NB4 (cell line): ENCODE measurements at regions not wholly inside any gene's neighbourhood (a gene's known extent, or its start where the extent isn't known, plus 50 kb on each side); places are given as distances from the start of the nearest gene placed in this dataset.

ENCODE experiments used
- CTCF ChIP-seq: IDR thresholded peaks from one replicate; pipeline ENCODE4 v1.5.1; 2012; ENCODE audit warnings: low read depth, low read length
- MAX ChIP-seq: IDR thresholded peaks from 2 replicates; pipeline ENCODE4 v1.6.1; 2011; ENCODE audit warnings: low read depth, low read length
- POLR2A ChIP-seq: IDR thresholded peaks from 2 replicates; pipeline ENCODE4 v1.6.1; 2011; ENCODE audit warnings: mild to moderate bottlenecking; ENCODE audit not compliant: insufficient read length; ENCODE audit errors: extremely low read depth

- TF ChIP-seq CTCF: no peak
- no peak for TF ChIP-seq POLR2A
- TF ChIP-seq MAX: no peak
Measured at GRCh38 chr3:110375751-110376518, 695.7 kb upstream of the NECTIN3 start.
